Amniotic epithelial cell (primary cell): ENCODE measurements at regions not wholly inside any gene's neighbourhood (a gene's known extent, or its start where the extent isn't known, plus 50 kb on each side); places are given as distances from the start of the nearest gene placed in this dataset.

Experiments used
- DNase-seq: peaks from one replicate; pipeline ENCODE4 v3.0.0-alpha.2; 2010; ENCODE audit warnings: low read depth

- DNase-seq = peak; percentile 67
These were observed 366.3 kb upstream of the ESRRG start for GRCh38 chr1:217089361-217090014.

GRCh38 chr1:217088521-217089284 is 365.5 kb upstream of the ESRRG start:
- peak; percentile 33 for DNase-seq

- no peak for DNase-seq
These were observed 364.8 kb upstream of the ESRRG start for GRCh38 chr1:217088011-217088410.

GRCh38 chr1:217079584-217079983 is 356.4 kb upstream of the ESRRG start:
- no peak for DNase-seq

GRCh38 chr1:217078959-217079358 is 355.7 kb upstream of the ESRRG start:
- no peak for DNase-seq

GRCh38 chr1:217078078-217078690 is 355.0 kb upstream of the ESRRG start:
- no peak for DNase-seq

GRCh38 chr1:217077426-217077825 is 354.2 kb upstream of the ESRRG start:
- no peak for DNase-seq

GRCh38 chr1:217076902-217077301 is 353.7 kb upstream of the ESRRG start:
- peak; percentile 40 for DNase-seq

GRCh38 chr1:217072926-217073325 is 349.7 kb upstream of the ESRRG start:
- DNase-seq = no peak

- no peak for DNase-seq
These were observed 344.4 kb upstream of the ESRRG start for GRCh38 chr1:217067642-217068041.

- DNase-seq = no peak
These were observed 343.6 kb upstream of the ESRRG start for GRCh38 chr1:217066794-217067193.

GRCh38 chr1:217063172-217063908 is 340.1 kb upstream of the ESRRG start:
- DNase-seq = no peak

- DNase-seq = no peak
These were observed 339.4 kb upstream of the ESRRG start for GRCh38 chr1:217062586-217062985.

GRCh38 chr1:217059401-217059800 is 336.2 kb upstream of the ESRRG start:
- no peak for DNase-seq

GRCh38 chr1:217053676-217054075 is 330.4 kb upstream of the ESRRG start:
- DNase-seq = no peak

GRCh38 chr1:217052626-217053025 is 329.4 kb upstream of the ESRRG start:
- no peak for DNase-seq

GRCh38 chr1:217052196-217052595 is 329.0 kb upstream of the ESRRG start:
- DNase-seq = no peak

GRCh38 chr1:217049721-217050120 is 326.5 kb upstream of the ESRRG start:
- DNase-seq = no peak

- no peak for DNase-seq
These were observed 325.9 kb upstream of the ESRRG start for GRCh38 chr1:217049081-217049480.

GRCh38 chr1:217048104-217048707 is 325.0 kb upstream of the ESRRG start:
- peak; percentile 24 for DNase-seq

- no peak for DNase-seq
These were observed 317.7 kb upstream of the ESRRG start for GRCh38 chr1:217040711-217041455.
